Natural killer cell (primary cell): ENCODE measurements at regions not wholly inside any gene's neighbourhood (a gene's known extent, or its start where the extent isn't known, plus 50 kb on each side); places are given as distances from the start of the nearest gene placed in this dataset.
"Not testable (repeated sequence)": the region's sequence is repeated elsewhere in the genome, so short reads cannot be mapped to it uniquely, and the experiment has no call there.

Experiments
- ATAC-seq, 3 donors: fragments of 150-1000 bp in 2 of 3; fragments of 200-7000 bp in 1 of 3; cut with Tn5 transposase; 1 replicate in 1 of 3; 2 replicates in 2 of 3; pipeline ENCODE4 v1.10.0; 2021; ENCODE audit warnings: mild to moderate bottlenecking in 2 of 3, moderate library complexity in 2 of 3
- DNase-seq, 2 donors: peaks; one replicate each; pipeline versions ENCODE4 v3.0.0 to v3.0.0-alpha.2; 2013 to 2021; ENCODE audit warnings: mixed read lengths in 1 of 2
- H3K27ac ChIP-seq: one replicate; pipeline ENCODE4 v1.5.1; 2013; ENCODE audit warnings: mild to moderate bottlenecking, low read length
- H3K27me3 ChIP-seq: one replicate; pipeline ENCODE4 v1.6.1; 2013; ENCODE audit warnings: low read length; ENCODE audit not compliant: control insufficient read depth, insufficient read depth
- H3K36me3 ChIP-seq: one replicate; pipeline ENCODE4 v1.6.1; 2013; ENCODE audit warnings: low read length; ENCODE audit not compliant: control insufficient read depth, insufficient read depth
- H3K4me1 ChIP-seq: one replicate; pipeline ENCODE4 v1.6.1; 2013; ENCODE audit warnings: low read length; ENCODE audit not compliant: control insufficient read depth, insufficient read depth
- H3K4me3 ChIP-seq: one replicate; pipeline ENCODE4 v1.5.1; 2013; ENCODE audit warnings: low read length
- H3K9me3 ChIP-seq: one replicate; pipeline ENCODE4 v1.6.1; 2013; ENCODE audit warnings: low read length; ENCODE audit not compliant: control insufficient read depth, insufficient read depth
- H3K27ac Mint-ChIP-seq, 2 donors: one replicate each; pipeline ENCODE4 v1.8.0; 2022; ENCODE audit warnings: mild to moderate bottlenecking in 2 of 2, mixed read lengths in 2 of 2, moderate library complexity in 1 of 2
- H3K27me3 Mint-ChIP-seq, 2 donors: one replicate each; pipeline ENCODE4 v1.8.0; 2022; ENCODE audit warnings: low read depth in 2 of 2, mixed read lengths in 2 of 2
- H3K36me3 Mint-ChIP-seq: one replicate; pipeline ENCODE4 v1.8.0; 2022; ENCODE audit warnings: mixed read lengths
- H3K4me1 Mint-ChIP-seq, 2 donors: one replicate each; pipeline ENCODE4 v1.8.0; 2022; ENCODE audit warnings: mixed read lengths in 2 of 2
- H3K4me3 Mint-ChIP-seq: one replicate; pipeline ENCODE4 v1.8.0; 2022; ENCODE audit warnings: mild to moderate bottlenecking, moderate library complexity, mixed read lengths
- H3K9me3 Mint-ChIP-seq, 2 donors: one replicate each; pipeline ENCODE4 v1.8.0; 2022; ENCODE audit warnings: mixed read lengths in 2 of 2
- whole genome bisulfite sequencing: methylation state at CpG from one replicate; pipeline ENCODE4 v1.1.7; 2013; ENCODE audit warnings: missing lambda C conversion rate; ENCODE audit not compliant: insufficient coverage; 5-methylcytosine and 5-hydroxymethylcytosine counted together
- intact Hi-C: fragments of 100-400 bp; cut with micrococcal nuclease; formaldehyde crosslinking; loops from one replicate; pipeline ENCODE4 v1.14.2; 2022
- TF ChIP-seq, protein P1 (sequence below): fragments of 200-600 bp; IDR thresholded peaks from one replicate; pipeline ENCODE4 v1.8.0; 2022; ENCODE audit warnings: antibody characterized with exemption

DNA sequence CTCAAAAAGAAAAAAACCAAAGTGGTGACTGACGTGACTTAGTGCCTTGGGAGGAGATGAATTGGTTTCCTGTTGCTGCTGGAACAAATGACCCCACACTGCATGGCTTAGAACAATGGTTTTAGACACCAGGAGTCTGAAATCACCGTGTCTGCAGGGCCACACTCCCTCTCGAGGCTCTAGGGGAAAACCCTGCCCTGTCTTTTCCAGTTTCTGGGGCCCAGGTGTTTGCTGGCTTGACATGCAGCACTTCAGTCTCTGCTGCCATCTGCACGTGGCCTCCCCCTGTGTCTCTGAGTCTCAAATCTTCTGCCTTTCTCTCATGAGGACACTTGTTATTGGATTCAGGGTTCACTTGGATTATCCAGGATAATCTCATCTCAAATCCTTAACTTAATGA is 323.8 kb upstream of the TNRC6C start:
- intact Hi-C loops = no loop called here
- Histone ChIP-seq H3K36me3 (no peaks in the 10 kb centered on the region), H3K27me3 (no peaks in the 10 kb centered on the region), H3K4me1 (no peaks in the 10 kb centered on the region), H3K9me3 (no peaks in the 10 kb centered on the region), H3K27ac (no peak overlapping the region), H3K4me3 (no peak overlapping the region)
- Mint-ChIP-seq H3K9me3 (no peaks in the 10 kb centered on the region), H3K4me1 (no peaks in the 10 kb centered on the region), H3K4me3 (no peak overlapping the region), H3K36me3 (no peaks in the 10 kb centered on the region), H3K27ac (no peak overlapping the region), H3K27me3 (peaks cover 0 to 3% of the 10 kb centered on the region in 2 donors)
- TF ChIP-seq, protein P1, sequence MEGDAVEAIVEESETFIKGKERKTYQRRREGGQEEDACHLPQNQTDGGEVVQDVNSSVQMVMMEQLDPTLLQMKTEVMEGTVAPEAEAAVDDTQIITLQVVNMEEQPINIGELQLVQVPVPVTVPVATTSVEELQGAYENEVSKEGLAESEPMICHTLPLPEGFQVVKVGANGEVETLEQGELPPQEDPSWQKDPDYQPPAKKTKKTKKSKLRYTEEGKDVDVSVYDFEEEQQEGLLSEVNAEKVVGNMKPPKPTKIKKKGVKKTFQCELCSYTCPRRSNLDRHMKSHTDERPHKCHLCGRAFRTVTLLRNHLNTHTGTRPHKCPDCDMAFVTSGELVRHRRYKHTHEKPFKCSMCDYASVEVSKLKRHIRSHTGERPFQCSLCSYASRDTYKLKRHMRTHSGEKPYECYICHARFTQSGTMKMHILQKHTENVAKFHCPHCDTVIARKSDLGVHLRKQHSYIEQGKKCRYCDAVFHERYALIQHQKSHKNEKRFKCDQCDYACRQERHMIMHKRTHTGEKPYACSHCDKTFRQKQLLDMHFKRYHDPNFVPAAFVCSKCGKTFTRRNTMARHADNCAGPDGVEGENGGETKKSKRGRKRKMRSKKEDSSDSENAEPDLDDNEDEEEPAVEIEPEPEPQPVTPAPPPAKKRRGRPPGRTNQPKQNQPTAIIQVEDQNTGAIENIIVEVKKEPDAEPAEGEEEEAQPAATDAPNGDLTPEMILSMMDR = no peak
- ATAC-seq (no peak), DNase-seq (no peak)
- 38% methylated on average over 4 of the region's 4 CpGs for WGBS

DNA sequence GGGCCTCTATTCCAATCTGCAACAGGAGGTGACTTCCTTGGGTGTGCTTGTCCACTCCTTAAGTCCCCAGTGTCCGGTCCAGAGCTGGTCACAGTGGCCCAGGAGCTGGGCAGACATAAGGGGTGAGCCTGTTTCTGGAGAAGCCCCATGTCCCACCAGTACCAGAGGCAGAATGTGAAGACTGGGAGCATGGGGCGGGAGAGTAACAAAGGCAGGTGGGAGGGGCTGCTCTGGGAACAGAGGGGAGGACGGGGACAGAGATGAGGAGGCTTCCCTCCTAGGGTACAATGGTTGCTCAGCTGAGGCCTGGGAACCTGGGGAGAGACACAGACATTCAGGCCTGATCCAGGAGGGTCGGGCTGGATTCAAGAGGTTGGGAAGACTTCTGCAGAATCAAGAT is 323.3 kb upstream of the TNRC6C start:
- WGBS = 81% methylated on average over 4 of the region's 4 CpGs
- Mint-ChIP-seq H3K4me1 (no peaks in the 10 kb centered on the region), H3K4me3 (no peak overlapping the region), H3K27me3 (peaks cover 3 to 4% of the 10 kb centered on the region in 2 donors), H3K36me3 (no peaks in the 10 kb centered on the region), H3K27ac (no peak overlapping the region), H3K9me3 (no peaks in the 10 kb centered on the region)
- no peak for ATAC-seq
- DNase-seq = no peak
- no peaks in the 10 kb centered on the region for H3K9me3 ChIP-seq
- TF ChIP-seq, protein P1 = no peak
- H3K27ac ChIP-seq = no peak overlapping the region
- no peaks in the 10 kb centered on the region for H3K36me3 ChIP-seq
- intact Hi-C loops = no loop called here
- H3K4me1 ChIP-seq = no peaks in the 10 kb centered on the region
- no peaks in the 10 kb centered on the region for H3K27me3 ChIP-seq
- no peak overlapping the region for H3K4me3 ChIP-seq

DNA sequence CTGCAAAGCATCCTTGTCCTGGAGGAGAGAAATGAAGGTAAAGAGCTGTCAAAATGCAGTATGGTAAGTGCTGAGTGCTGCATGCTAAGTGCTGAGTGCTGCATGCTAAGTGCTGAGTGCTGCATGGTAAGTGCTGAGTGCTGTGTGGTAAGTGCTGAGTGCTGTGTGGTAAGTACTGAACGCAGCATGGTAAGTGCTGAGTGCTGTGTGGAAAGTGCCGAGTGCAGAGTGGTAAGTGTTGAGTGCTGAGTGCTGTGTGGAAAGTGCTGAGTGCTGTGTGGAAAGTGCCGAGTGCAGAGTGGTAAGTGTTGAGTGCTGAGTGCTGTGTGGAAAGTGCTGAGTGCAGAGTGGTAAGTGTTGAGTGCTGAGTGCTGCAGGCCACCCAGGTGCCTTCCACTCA is 322.7 kb upstream of the TNRC6C start:
- H3K9me3 ChIP-seq, H3K36me3 ChIP-seq, H3K9me3 Mint-ChIP-seq, H3K4me1 ChIP-seq, H3K4me1 Mint-ChIP-seq, H3K27me3 ChIP-seq, H3K27ac Mint-ChIP-seq, H3K4me3 Mint-ChIP-seq, H3K27ac ChIP-seq, DNase-seq, intact Hi-C loops, H3K27me3 Mint-ChIP-seq, H3K4me3 ChIP-seq, H3K36me3 Mint-ChIP-seq, ATAC-seq: not testable (repeated sequence)
- WGBS = 90% methylated on average over 3 of the region's 3 CpGs

DNA sequence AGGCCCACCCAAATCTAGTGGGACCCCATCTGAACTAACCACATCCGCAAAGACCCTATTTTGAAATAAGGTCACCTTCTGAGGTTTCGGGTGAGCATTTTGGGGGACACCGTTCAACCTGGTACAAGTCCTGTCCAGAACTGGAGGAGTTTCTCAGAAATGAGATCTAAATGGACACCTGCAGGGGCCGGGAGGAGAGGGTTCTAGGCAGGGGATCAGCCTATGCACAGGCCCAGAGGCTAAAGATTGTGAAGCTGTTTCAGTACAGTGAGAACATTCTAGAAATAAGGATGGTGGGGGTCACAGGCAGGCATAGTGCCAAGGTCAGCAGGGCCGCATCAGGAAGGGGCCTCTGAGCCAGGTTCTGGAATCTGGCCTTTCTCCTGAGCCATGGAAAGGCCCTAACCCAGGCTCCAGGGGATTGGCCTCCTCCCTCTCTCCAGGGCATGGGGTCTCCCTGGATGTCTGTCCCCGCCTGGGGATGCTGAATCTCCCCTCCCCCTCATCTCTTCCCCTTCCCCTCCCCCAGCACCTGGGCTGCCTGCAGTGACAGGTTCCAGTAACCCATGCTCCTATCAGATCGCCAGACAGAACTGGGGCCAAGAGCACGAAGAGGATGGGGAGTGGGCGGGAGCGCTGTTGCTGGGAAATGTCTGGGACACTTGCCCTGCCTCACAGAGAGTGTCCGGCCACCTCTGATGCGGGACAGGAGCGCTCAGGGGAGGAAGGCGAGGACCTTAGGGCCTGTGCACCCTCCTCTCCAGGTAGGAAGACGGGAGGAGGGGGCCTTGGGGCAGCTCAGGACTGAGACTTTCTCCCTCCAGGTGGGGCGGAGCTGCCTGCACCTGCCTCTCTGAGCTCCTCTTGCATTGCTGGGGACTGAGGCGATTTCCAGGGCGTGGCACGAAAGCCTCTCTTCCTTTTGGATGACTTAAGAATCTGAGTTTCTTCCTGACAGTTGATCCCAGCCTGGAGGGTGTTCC is 321.4 kb upstream of the TNRC6C start:
- TF ChIP-seq, protein P1 = no peak
- no peaks in the 10 kb centered on the region for H3K36me3 ChIP-seq
- intact Hi-C loops = no loop called here
- no peaks in the 10 kb centered on the region for H3K4me1 Mint-ChIP-seq
- H3K27ac Mint-ChIP-seq = no peak overlapping the region
- H3K4me3 Mint-ChIP-seq = no peak overlapping the region
- H3K4me3 ChIP-seq = no peak overlapping the region
- no peak overlapping the region for H3K27ac ChIP-seq
- no peaks in the 10 kb centered on the region for H3K4me1 ChIP-seq
- H3K9me3 Mint-ChIP-seq = no peaks in the 10 kb centered on the region
- no peaks in the 10 kb centered on the region for H3K9me3 ChIP-seq
- DNase-seq (no peak), ATAC-seq (peak in 1 of 3 donors; percentile 3)
- H3K27me3 ChIP-seq = no peaks in the 10 kb centered on the region
- no peaks in the 10 kb centered on the region for H3K36me3 Mint-ChIP-seq
- peaks cover 4 to 11% of the 10 kb centered on the region in 2 donors for H3K27me3 Mint-ChIP-seq
- WGBS = 90% methylated on average over 19 of the region's 19 CpGs
